ENCODE measurements at regions not wholly inside any gene's neighbourhood (a gene's known extent, or its start where the extent isn't known, plus 50 kb on each side); places are given as distances from the start of the nearest gene placed in this dataset.

DNA sequence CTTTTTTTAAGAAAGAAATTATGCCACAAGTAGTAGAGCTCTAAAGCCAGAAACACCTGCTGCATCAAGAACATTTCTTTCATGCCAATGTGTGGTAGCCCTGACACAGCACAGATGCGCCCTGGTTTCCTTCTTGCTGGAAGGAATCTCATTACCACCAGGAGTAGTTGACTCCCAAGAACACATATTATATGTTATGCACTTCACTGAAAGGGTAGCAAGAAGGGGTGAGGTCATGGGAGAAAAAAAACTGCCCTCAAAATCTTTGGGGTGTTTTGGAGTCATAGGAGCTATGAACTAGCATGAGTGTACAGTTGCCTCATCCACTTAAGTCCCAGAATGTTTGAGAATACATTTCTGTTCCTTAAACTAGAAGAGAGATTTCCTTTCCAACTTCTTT lies 185.8 kb upstream of the C1QTNF7 start:
- TF ChIP-seq, protein P1, sequence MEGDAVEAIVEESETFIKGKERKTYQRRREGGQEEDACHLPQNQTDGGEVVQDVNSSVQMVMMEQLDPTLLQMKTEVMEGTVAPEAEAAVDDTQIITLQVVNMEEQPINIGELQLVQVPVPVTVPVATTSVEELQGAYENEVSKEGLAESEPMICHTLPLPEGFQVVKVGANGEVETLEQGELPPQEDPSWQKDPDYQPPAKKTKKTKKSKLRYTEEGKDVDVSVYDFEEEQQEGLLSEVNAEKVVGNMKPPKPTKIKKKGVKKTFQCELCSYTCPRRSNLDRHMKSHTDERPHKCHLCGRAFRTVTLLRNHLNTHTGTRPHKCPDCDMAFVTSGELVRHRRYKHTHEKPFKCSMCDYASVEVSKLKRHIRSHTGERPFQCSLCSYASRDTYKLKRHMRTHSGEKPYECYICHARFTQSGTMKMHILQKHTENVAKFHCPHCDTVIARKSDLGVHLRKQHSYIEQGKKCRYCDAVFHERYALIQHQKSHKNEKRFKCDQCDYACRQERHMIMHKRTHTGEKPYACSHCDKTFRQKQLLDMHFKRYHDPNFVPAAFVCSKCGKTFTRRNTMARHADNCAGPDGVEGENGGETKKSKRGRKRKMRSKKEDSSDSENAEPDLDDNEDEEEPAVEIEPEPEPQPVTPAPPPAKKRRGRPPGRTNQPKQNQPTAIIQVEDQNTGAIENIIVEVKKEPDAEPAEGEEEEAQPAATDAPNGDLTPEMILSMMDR (IDR thresholded peaks at IDR 0.05 in 2 of 3, conservative IDR thresholded peaks at IDR 0.05 in 1 of 3; ENCODE audit: control insufficient read depth in 2 of 3, extremely low read depth in 1 of 3, insufficient read depth in 1 of 3, low read depth in 3 of 3, low read length in 3 of 3), result no peak
- no peak for TF ChIP-seq FOXK2 (IDR thresholded peaks at IDR 0.05)
- TF ChIP-seq USF1 (IDR thresholded peaks at IDR 0.05; ENCODE audit: borderline replicate concordance, extremely low read length, insufficient read depth, low read depth, low read length), result no peak
- TF ChIP-seq POLR2AphosphoS5 (IDR thresholded peaks at IDR 0.05; ENCODE audit: low read length), result no peak
- TF ChIP-seq SMC3 (IDR thresholded peaks at IDR 0.05; ENCODE audit: borderline replicate concordance, low read length), result no peak
- TF ChIP-seq EZH2 (IDR thresholded peaks at IDR 0.05; ENCODE audit: borderline replicate concordance, control insufficient read depth, low read depth, low read length), result no peak
- no peak for TF ChIP-seq PML (IDR thresholded peaks at IDR 0.05; ENCODE audit: low read length)
- TF ChIP-seq HCFC1 (IDR thresholded peaks at IDR 0.05; ENCODE audit: low read length), result no peak
